Caco-2 (cell line): ENCODE measurements at regions not wholly inside any gene's neighbourhood (a gene's known extent, or its start where the extent isn't known, plus 50 kb on each side); places are given as distances from the start of the nearest gene placed in this dataset.

ENCODE experiments used
- BruUV-seq: library from RNA; stranded (reverse); fragments of 400-500 nt; replicated peaks from 2 replicates; lab custom pipeline; 2021; lab: Mats Ljungman, UMichigan
- CTCF ChIA-PET: fragments of 300-600 bp; sonication (Branson Sonifier 250); formaldehyde crosslinking; loops from one replicate; lab custom pipeline; 2022; ENCODE audit warnings: antibody characterized with exemption; lab: Charles Lee
- POLR2A ChIA-PET: fragments of 300-600 bp; sonication (Branson Sonifier 250); formaldehyde crosslinking; loops from one replicate; lab custom pipeline; 2022; ENCODE audit warnings: antibody characterized with exemption; lab: Charles Lee
- DNase-seq, 2 experiments: peaks; one replicate each; pipeline versions ENCODE4 v3.0.0 to v3.0.0-alpha.2; 2020 to 2022
- H3K27me3 ChIP-seq: replicated peaks from 2 replicates; pipeline ENCODE4 v1.6.0; 2011; ENCODE audit warnings: low read length; ENCODE audit not compliant: control insufficient read depth, insufficient read depth
- H3K36me3 ChIP-seq: 2 replicates; pipeline ENCODE4 v1.5.1; 2011; ENCODE audit warnings: low read length; ENCODE audit not compliant: control insufficient read depth, insufficient read depth
- H3K4me1 ChIP-seq: fragments of 250-450 bp; sonication (Bioruptor Pico); 2 replicates; pipeline ENCODE4 v1.5.1; 2020; ENCODE audit warnings: mild to moderate bottlenecking
- H3K4me3 ChIP-seq: 2 replicates; pipeline ENCODE4 v1.5.1; 2011; ENCODE audit warnings: low read depth, mild to moderate bottlenecking, control low read depth, low read length
- H3K9me3 ChIP-seq: fragments of 250-450 bp; sonication (Bioruptor Pico); 2 replicates; pipeline ENCODE4 v1.5.1; 2020; ENCODE audit warnings: mild to moderate bottlenecking, moderate library complexity
- H3K27ac Mint-ChIP-seq: one replicate; pipeline ENCODE4 v1.8.0; 2022; ENCODE audit warnings: mixed read lengths; ENCODE audit not compliant: unreplicated experiment
- H3K27me3 Mint-ChIP-seq: one replicate; pipeline ENCODE4 v1.8.0; 2022; ENCODE audit warnings: mixed read lengths; ENCODE audit not compliant: insufficient read depth, unreplicated experiment
- H3K36me3 Mint-ChIP-seq: one replicate; pipeline ENCODE4 v1.8.0; 2022; ENCODE audit warnings: mild to moderate bottlenecking, mixed read lengths; ENCODE audit not compliant: insufficient read depth, unreplicated experiment
- H3K4me1 Mint-ChIP-seq: one replicate; pipeline ENCODE4 v1.8.0; 2022; ENCODE audit warnings: low read depth, mixed read lengths; ENCODE audit not compliant: unreplicated experiment
- H3K4me3 Mint-ChIP-seq: one replicate; pipeline ENCODE4 v1.8.0; 2022; ENCODE audit warnings: mild to moderate bottlenecking, moderate library complexity, mixed read lengths; ENCODE audit not compliant: unreplicated experiment
- H3K9me3 Mint-ChIP-seq: one replicate; pipeline ENCODE4 v1.8.0; 2022; ENCODE audit warnings: mixed read lengths; ENCODE audit not compliant: unreplicated experiment
- CTCF ChIP-seq, 2 experiments: fragments of 200-600 bp in 1 of 2; IDR thresholded peaks; 1 replicate in 1 of 2; 2 replicates in 1 of 2; pipeline versions ENCODE4 v1.5.1 to v1.8.0; 2011 to 2022; ENCODE audit warnings: antibody characterized with exemption in 1 of 2, control low read depth in 1 of 2, inconsistent platforms in 1 of 2, low read depth in 1 of 2, low read length in 1 of 2, mild to moderate bottlenecking in 1 of 2, moderate library complexity in 1 of 2; ENCODE audit not compliant: insufficient read depth in 1 of 2, severe bottlenecking in 1 of 2, unreplicated experiment in 1 of 2
- intact Hi-C: fragments of 100-400 bp; cut with micrococcal nuclease; formaldehyde crosslinking; loops from one replicate; pipeline ENCODE4 v1.10.0; 2022; ENCODE audit not compliant: unreplicated experiment

DNA sequence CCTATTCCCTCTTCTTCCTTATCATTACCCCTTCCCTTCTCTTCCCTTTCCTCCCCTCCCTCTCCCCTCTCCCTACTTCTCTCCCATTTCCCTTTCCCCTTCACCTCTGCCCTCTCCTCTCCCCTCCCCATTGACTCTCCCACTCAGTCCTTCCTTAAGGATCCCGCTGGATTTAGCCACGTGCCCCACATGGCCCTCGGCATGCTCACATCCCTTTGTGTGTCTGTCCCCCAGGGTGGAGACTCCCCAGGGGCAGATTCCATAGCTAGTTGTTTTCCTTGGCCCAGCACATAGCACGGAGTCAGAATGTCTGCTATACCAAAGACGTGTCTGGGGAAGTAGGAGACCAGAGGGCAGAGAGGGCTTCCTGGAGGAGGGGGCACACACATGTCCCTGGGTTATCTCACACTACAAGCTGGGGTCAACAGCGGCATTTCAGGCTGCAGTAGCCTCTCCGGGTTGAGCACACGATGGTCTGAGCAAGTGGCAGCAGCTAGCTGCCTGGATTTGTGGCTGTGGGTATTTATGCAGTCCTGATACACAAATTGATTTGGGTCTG is 487.0 kb downstream of the TBC1D22A start:
- no peak overlapping the region for H3K4me3 Mint-ChIP-seq
- CTCF ChIA-PET: no interaction called here
- TF ChIP-seq CTCF (IDR thresholded peaks at IDR 0.05; ENCODE audit: insufficient read depth in 1 of 2, low read depth in 1 of 2, low read length in 1 of 2, severe bottlenecking in 1 of 2, unreplicated experiment in 1 of 2): no peak
- H3K4me1 Mint-ChIP-seq: no peaks in the 10 kb centered on the region
- intact Hi-C loops: no loop called here
- no peaks in the 10 kb centered on the region for H3K4me1 ChIP-seq
- no peak for DNase-seq
- no TSS peak for BruUV-seq
- H3K27me3 ChIP-seq: no peaks in the 10 kb centered on the region
- no peak overlapping the region for H3K4me3 ChIP-seq
- peaks cover 31% of the 10 kb centered on the region for H3K27me3 Mint-ChIP-seq
- H3K27ac Mint-ChIP-seq: no peak overlapping the region
- H3K36me3 Mint-ChIP-seq: no peaks in the 10 kb centered on the region
- POLR2A ChIA-PET: no interaction called here
- no peaks in the 10 kb centered on the region for H3K36me3 ChIP-seq
- no peaks in the 10 kb centered on the region for H3K9me3 ChIP-seq
- H3K9me3 Mint-ChIP-seq: no peaks in the 10 kb centered on the region

DNA sequence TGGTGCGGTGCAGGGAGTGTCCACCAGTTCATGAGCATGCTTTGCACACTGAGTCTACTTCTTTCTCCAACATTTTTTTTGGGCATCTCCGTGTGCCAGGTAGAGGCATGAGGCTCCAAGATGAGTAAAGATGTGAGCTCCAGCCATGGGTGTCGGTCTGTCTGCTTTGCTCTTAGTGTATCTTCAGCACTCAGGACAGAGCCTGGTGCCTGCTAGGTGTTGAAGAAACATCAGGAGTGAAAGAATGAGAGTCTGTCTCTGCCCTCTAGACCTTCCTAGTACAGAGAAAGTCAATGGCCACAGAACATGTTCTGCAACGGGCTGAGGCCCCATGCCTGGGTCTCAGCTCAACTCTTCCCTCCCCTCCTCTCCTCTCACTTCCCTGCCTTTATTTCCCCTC is 486.5 kb downstream of the TBC1D22A start:
- DNase-seq: no peak
- CTCF ChIA-PET: no interaction called here
- Mint-ChIP-seq H3K4me1 (no peaks in the 10 kb centered on the region), H3K4me3 (no peak overlapping the region), H3K27ac (no peak overlapping the region), H3K36me3 (no peaks in the 10 kb centered on the region), H3K9me3 (no peaks in the 10 kb centered on the region), H3K27me3 (peaks cover 31% of the 10 kb centered on the region)
- Histone ChIP-seq H3K4me3 (no peak overlapping the region), H3K27me3 (no peaks in the 10 kb centered on the region), H3K36me3 (no peaks in the 10 kb centered on the region), H3K4me1 (no peaks in the 10 kb centered on the region), H3K9me3 (no peaks in the 10 kb centered on the region)
- BruUV-seq: no TSS peak
- POLR2A ChIA-PET: no interaction called here
- intact Hi-C loops: no loop called here
- TF ChIP-seq CTCF (IDR thresholded peaks at IDR 0.05; ENCODE audit: insufficient read depth in 1 of 2, low read depth in 1 of 2, low read length in 1 of 2, severe bottlenecking in 1 of 2, unreplicated experiment in 1 of 2): no peak

DNA sequence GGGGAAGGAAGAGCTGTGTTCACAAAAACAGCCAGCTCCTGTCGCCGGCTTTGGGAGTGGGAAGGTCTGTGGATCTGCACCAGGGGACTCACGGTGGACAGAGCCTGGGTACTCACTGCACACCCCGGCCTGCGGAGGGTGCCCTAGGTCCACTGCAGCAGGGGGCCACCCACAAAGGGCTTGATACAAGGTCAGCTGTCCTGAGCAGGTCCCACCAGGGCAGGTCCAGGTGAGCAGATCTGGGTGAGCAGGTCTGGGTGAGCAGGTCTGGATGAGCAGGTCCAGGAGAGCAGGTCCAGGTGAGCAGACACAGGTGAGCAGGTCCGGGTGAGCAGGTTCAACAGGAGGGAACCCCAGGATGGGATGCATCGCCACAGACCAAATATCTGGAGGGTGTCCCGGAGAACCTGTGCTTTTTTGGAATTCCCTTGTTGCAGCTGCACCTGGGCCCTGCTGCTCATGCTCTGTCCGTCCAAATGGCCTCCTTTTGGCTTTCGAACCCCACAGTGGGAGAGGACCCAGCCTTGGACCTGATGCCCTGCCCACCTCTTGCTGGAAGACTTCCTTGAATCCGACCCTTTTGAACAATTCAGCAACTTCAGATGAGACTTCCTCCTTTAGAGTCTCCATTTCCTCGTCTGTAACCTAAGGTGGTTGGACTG is 485.3 kb downstream of the TBC1D22A start:
- intact Hi-C loops: no loop called here
- DNase-seq: no peak
- no peak for TF ChIP-seq CTCF (IDR thresholded peaks at IDR 0.05; ENCODE audit: insufficient read depth in 1 of 2, low read depth in 1 of 2, low read length in 1 of 2, severe bottlenecking in 1 of 2, unreplicated experiment in 1 of 2)
- no peaks in the 10 kb centered on the region for H3K4me1 ChIP-seq
- H3K9me3 ChIP-seq: no peaks in the 10 kb centered on the region
- H3K9me3 Mint-ChIP-seq: no peaks in the 10 kb centered on the region
- no peak overlapping the region for H3K27ac Mint-ChIP-seq
- no peaks in the 10 kb centered on the region for H3K4me1 Mint-ChIP-seq
- ChIA-PET POLR2A (no interaction called here), CTCF (interaction anchor here (0.6 kb wide), 1 partner anchor 178 kb away, joined by 4 read pairs; no protein-coding TSS in a partner anchor)
- no TSS peak for BruUV-seq
- no peak overlapping the region for H3K4me3 Mint-ChIP-seq
- no peaks in the 10 kb centered on the region for H3K27me3 ChIP-seq
- H3K36me3 Mint-ChIP-seq: no peaks in the 10 kb centered on the region
- no peaks in the 10 kb centered on the region for H3K36me3 ChIP-seq
- peaks cover 34% of the 10 kb centered on the region for H3K27me3 Mint-ChIP-seq
- no peak overlapping the region for H3K4me3 ChIP-seq
